Thyroid gland (tissue), 4 donors: ENCODE measurements at regions not wholly inside any gene's neighbourhood (a gene's known extent, or its start where the extent isn't known, plus 50 kb on each side); places are given as distances from the start of the nearest gene placed in this dataset.

Experiments
- DNase-seq, 2 donors: peaks; one replicate each; pipeline ENCODE4 v3.0.0-alpha.2; 2019
- H3K27ac ChIP-seq, 3 donors: fragments of 200-600 bp; sonication (generic); 1 replicate in 2 of 3; 2 replicates in 1 of 3; pipeline ENCODE4 v1.5.1; 2016 to 2019; ENCODE audit warnings: mild to moderate bottlenecking in 1 of 3, moderate library complexity in 1 of 3
- H3K27me3 ChIP-seq: fragments of 200-600 bp; sonication (generic); one replicate; pipeline ENCODE4 v1.5.1; 2019
- H3K36me3 ChIP-seq, 2 donors: fragments of 200-600 bp; sonication (generic); one replicate each; pipeline ENCODE4 v1.5.1; 2016 to 2019
- H3K4me1 ChIP-seq, 2 donors: fragments of 200-600 bp; sonication (generic); one replicate each; pipeline ENCODE4 v1.5.1; 2017 to 2019
- H3K4me3 ChIP-seq, 3 donors: fragments of 200-600 bp; sonication (generic); replicated peaks in 1 of 3; 1 replicate in 2 of 3; 2 replicates in 1 of 3; pipeline ENCODE4 v1.5.1; 2016; ENCODE audit warnings: mild to moderate bottlenecking in 1 of 3
- H3K9me3 ChIP-seq: fragments of 200-600 bp; sonication (generic); one replicate; pipeline ENCODE4 v1.5.1; 2017
- CTCF ChIP-seq, 6 experiments: fragments of 200-600 bp in 3 of 6; fragments of 450-650 bp in 3 of 6; sonication (generic) in 3 of 6; IDR thresholded peaks; one replicate each; pipeline ENCODE4 v1.5.1; 2016 to 2019; ENCODE audit warnings: antibody characterized with exemption in 6 of 6, mild to moderate bottlenecking in 2 of 6, inconsistent platforms in 1 of 6, moderate library complexity in 1 of 6
- POLR2A ChIP-seq, 2 donors: fragments of 450-650 bp; IDR thresholded peaks; one replicate each; pipeline ENCODE4 v1.6.1; 2017; ENCODE audit warnings: antibody characterized with exemption in 2 of 2, mild to moderate bottlenecking in 2 of 2, moderate library complexity in 1 of 2
- WGBS, 2 donors: methylation state at CpG; one replicate each; pipeline ENCODE4 v1.1.5; 2017; 5-methylcytosine and 5-hydroxymethylcytosine counted together
- intact Hi-C: fragments of 100-400 bp; cut with DNase I; formaldehyde crosslinking; loops from one replicate; pipeline ENCODE4 v1.15.1; 2023

- TF ChIP-seq CTCF (IDR thresholded peaks at IDR 0.05), result no peak
- TF ChIP-seq POLR2A (IDR thresholded peaks at IDR 0.05), result no peak
- Histone ChIP-seq H3K4me3 (no peak overlapping the region), H3K36me3 (no peaks in the 10 kb centered on the region), H3K9me3 (no peaks in the 10 kb centered on the region), H3K27ac (no peak overlapping the region), H3K4me1 (no peaks in the 10 kb centered on the region), H3K27me3 (no peaks in the 10 kb centered on the region)
- intact Hi-C loops, result no loop called here
- WGBS, 2 donors, result 71 to 84% methylated on average over 4 of the region's 4 CpGs
- DNase-seq, result no peak
These were observed 1202.3 kb downstream of the NCAM2 start for GRCh38 chr21:22200378-22201092.

GRCh38 chr21:22201126-22201525 is 1202.9 kb downstream of the NCAM2 start:
- Histone ChIP-seq H3K27me3 (no peaks in the 10 kb centered on the region), H3K27ac (no peak overlapping the region), H3K4me3 (no peak overlapping the region), H3K9me3 (no peaks in the 10 kb centered on the region), H3K36me3 (no peaks in the 10 kb centered on the region), H3K4me1 (no peaks in the 10 kb centered on the region)
- intact Hi-C loops, result no loop called here
- WGBS, 2 donors, result 77 to 82% methylated on average over 4 of the region's 4 CpGs
- DNase-seq, result no peak
- TF ChIP-seq CTCF (IDR thresholded peaks at IDR 0.05) (no peak), POLR2A (IDR thresholded peaks at IDR 0.05) (no peak)

- no peak for TF ChIP-seq CTCF (IDR thresholded peaks at IDR 0.05)
- TF ChIP-seq POLR2A (IDR thresholded peaks at IDR 0.05), result no peak
These were observed 1203.5 kb downstream of the NCAM2 start for GRCh38 chr21:22201669-22202068.

GRCh38 chr21:22209304-22209700 is 1211.1 kb downstream of the NCAM2 start:
- no peak for TF ChIP-seq CTCF (IDR thresholded peaks at IDR 0.05)
- TF ChIP-seq POLR2A (IDR thresholded peaks at IDR 0.05), result no peak
- Histone ChIP-seq H3K4me1 (no peaks in the 10 kb centered on the region), H3K27me3 (no peaks in the 10 kb centered on the region), H3K27ac (no peak overlapping the region), H3K36me3 (no peaks in the 10 kb centered on the region), H3K4me3 (no peak overlapping the region), H3K9me3 (no peaks in the 10 kb centered on the region)
- intact Hi-C loops, result no loop called here
- WGBS, 2 donors, result 89 to 93% methylated on average over 1 of the region's 1 CpG
- DNase-seq, result no peak

More at GRCh38 chr21:22201669-22202068, 1203.5 kb downstream of the NCAM2 start:
- no peaks in the 10 kb centered on the region for H3K4me1 ChIP-seq
- 84 to 91% methylated on average over 1 of the region's 1 CpG for WGBS, 2 donors
- H3K27ac ChIP-seq, result no peak overlapping the region
- H3K36me3 ChIP-seq, result no peaks in the 10 kb centered on the region
- no peak overlapping the region for H3K4me3 ChIP-seq
- no peaks in the 10 kb centered on the region for H3K9me3 ChIP-seq
- intact Hi-C loops, result no loop called here
- H3K27me3 ChIP-seq, result no peaks in the 10 kb centered on the region
- DNase-seq, result no peak

- no peaks in the 10 kb centered on the region for H3K36me3 ChIP-seq
- no peaks in the 10 kb centered on the region for H3K27me3 ChIP-seq
- no peak overlapping the region for H3K4me3 ChIP-seq
- WGBS, 2 donors, result 84 to 87% methylated on average over 2 of the region's 2 CpGs
- H3K4me1 ChIP-seq, result no peaks in the 10 kb centered on the region
- no peaks in the 10 kb centered on the region for H3K9me3 ChIP-seq
- intact Hi-C loops, result no loop called here
- TF ChIP-seq POLR2A (IDR thresholded peaks at IDR 0.05) (no peak), CTCF (IDR thresholded peaks at IDR 0.05) (no peak)
- no peak for DNase-seq
- no peak overlapping the region for H3K27ac ChIP-seq
These were observed 1213.7 kb downstream of the NCAM2 start for GRCh38 chr21:22211943-22212342.
